ENCODE measurements at regions not wholly inside any gene's neighbourhood (a gene's known extent, or its start where the extent isn't known, plus 50 kb on each side); places are given as distances from the start of the nearest gene placed in this dataset.
"Not testable (repeated sequence)": the region's sequence is repeated elsewhere in the genome, so short reads cannot be mapped to it uniquely, and the experiment has no call there.

GRCh38 chr20:1742049-1742434 lies 84.5 kb upstream of the SIRPG start:
- not testable (repeated sequence) for DNase-seq (ENCODE audit: low read depth, low spot score)
- in situ Hi-C loops (cut with HindIII; ENCODE audit: low pct_unique_long_range_greater_than_20kb, low sequenced_read_pairs), result loop anchor here (25.0 kb wide), 1 partner anchor 205 kb away; no protein-coding TSS in a partner anchor

GRCh38 chr20:1741309-1742048 lies 83.9 kb upstream of the SIRPG start:
- in situ Hi-C loops (cut with HindIII; ENCODE audit: low pct_unique_long_range_greater_than_20kb, low sequenced_read_pairs), result loop anchor here (25.0 kb wide), 1 partner anchor 204 kb away; no protein-coding TSS in a partner anchor
- no peak for DNase-seq (ENCODE audit: low read depth, low spot score)

- in situ Hi-C loops (cut with HindIII; ENCODE audit: low pct_unique_long_range_greater_than_20kb, low sequenced_read_pairs), result loop anchor here (25.0 kb wide), 1 partner anchor 200 kb away; no protein-coding TSS in a partner anchor
Measured at GRCh38 chr20:1737134-1737533, 79.6 kb upstream of the SIRPG start.

GRCh38 chr20:1735417-1736089 lies 78.0 kb upstream of the SIRPG start:
- in situ Hi-C loops (cut with HindIII; ENCODE audit: low pct_unique_long_range_greater_than_20kb, low sequenced_read_pairs), result loop anchor here (25.0 kb wide), 1 partner anchor 198 kb away; no protein-coding TSS in a partner anchor
- no peak for DNase-seq (ENCODE audit: low read depth, low spot score)

More at GRCh38 chr20:1737134-1737533, 79.6 kb upstream of the SIRPG start:
- no peak for DNase-seq (ENCODE audit: low read depth, low spot score)

- in situ Hi-C loops (cut with HindIII; ENCODE audit: low pct_unique_long_range_greater_than_20kb, low sequenced_read_pairs), result loop anchor here (25.0 kb wide), 1 partner anchor 197 kb away; no protein-coding TSS in a partner anchor
- DNase-seq (ENCODE audit: low read depth, low spot score), result peak; percentile 34
Measured at GRCh38 chr20:1734269-1734858, 76.8 kb upstream of the SIRPG start.

GRCh38 chr20:1731828-1732375 lies 74.3 kb upstream of the SIRPG start:
- in situ Hi-C loops (cut with HindIII; ENCODE audit: low pct_unique_long_range_greater_than_20kb, low sequenced_read_pairs), result loop anchor here (25.0 kb wide), 1 partner anchor 195 kb away; no protein-coding TSS in a partner anchor
- DNase-seq (ENCODE audit: low read depth, low spot score), result not testable (repeated sequence)

- in situ Hi-C loops (cut with HindIII; ENCODE audit: low pct_unique_long_range_greater_than_20kb, low sequenced_read_pairs), result loop anchor here (25.0 kb wide), 1 partner anchor 194 kb away; no protein-coding TSS in a partner anchor
- DNase-seq (ENCODE audit: low read depth, low spot score), result not testable (repeated sequence)
Measured at GRCh38 chr20:1730981-1731711, 73.6 kb upstream of the SIRPG start.

GRCh38 chr20:1727303-1727702 lies 69.7 kb upstream of the SIRPG start:
- in situ Hi-C loops (cut with HindIII; ENCODE audit: low pct_unique_long_range_greater_than_20kb, low sequenced_read_pairs), result loop anchor here (25.0 kb wide), 1 partner anchor 190 kb away; no protein-coding TSS in a partner anchor
- DNase-seq (ENCODE audit: low read depth, low spot score), result not testable (repeated sequence)

GRCh38 chr20:1724901-1725300 lies 67.3 kb upstream of the SIRPG start:
- DNase-seq (ENCODE audit: low read depth, low spot score), result no peak
- in situ Hi-C loops (cut with HindIII; ENCODE audit: low pct_unique_long_range_greater_than_20kb, low sequenced_read_pairs), result loop anchor here (25.0 kb wide), 1 partner anchor 188 kb away; no protein-coding TSS in a partner anchor

GRCh38 chr20:1722513-1723050 lies 65.0 kb upstream of the SIRPG start:
- DNase-seq (ENCODE audit: low read depth, low spot score), result no peak
- in situ Hi-C loops (cut with HindIII; ENCODE audit: low pct_unique_long_range_greater_than_20kb, low sequenced_read_pairs), result no loop called here

- no peak for DNase-seq (ENCODE audit: low read depth, low spot score)
- in situ Hi-C loops (cut with HindIII; ENCODE audit: low pct_unique_long_range_greater_than_20kb, low sequenced_read_pairs), result no loop called here
Measured at GRCh38 chr20:1721687-1722512, 64.3 kb upstream of the SIRPG start.

GRCh38 chr20:1720845-1721475 lies 63.4 kb upstream of the SIRPG start:
- in situ Hi-C loops (cut with HindIII; ENCODE audit: low pct_unique_long_range_greater_than_20kb, low sequenced_read_pairs), result no loop called here
- DNase-seq (ENCODE audit: low read depth, low spot score), result no peak

- DNase-seq (ENCODE audit: low read depth, low spot score), result no peak
- in situ Hi-C loops (cut with HindIII; ENCODE audit: low pct_unique_long_range_greater_than_20kb, low sequenced_read_pairs), result no loop called here
Measured at GRCh38 chr20:1720226-1720625, 62.6 kb upstream of the SIRPG start.

GRCh38 chr20:1718604-1719384 lies 61.2 kb upstream of the SIRPG start:
- in situ Hi-C loops (cut with HindIII; ENCODE audit: low pct_unique_long_range_greater_than_20kb, low sequenced_read_pairs), result no loop called here
- DNase-seq (ENCODE audit: low read depth, low spot score), result no peak

Data from SK-MEL-5 (cell line).